ENCODE measurements at regions not wholly inside any gene's neighbourhood (a gene's known extent, or its start where the extent isn't known, plus 50 kb on each side); places are given as distances from the start of the nearest gene placed in this dataset.

DNA sequence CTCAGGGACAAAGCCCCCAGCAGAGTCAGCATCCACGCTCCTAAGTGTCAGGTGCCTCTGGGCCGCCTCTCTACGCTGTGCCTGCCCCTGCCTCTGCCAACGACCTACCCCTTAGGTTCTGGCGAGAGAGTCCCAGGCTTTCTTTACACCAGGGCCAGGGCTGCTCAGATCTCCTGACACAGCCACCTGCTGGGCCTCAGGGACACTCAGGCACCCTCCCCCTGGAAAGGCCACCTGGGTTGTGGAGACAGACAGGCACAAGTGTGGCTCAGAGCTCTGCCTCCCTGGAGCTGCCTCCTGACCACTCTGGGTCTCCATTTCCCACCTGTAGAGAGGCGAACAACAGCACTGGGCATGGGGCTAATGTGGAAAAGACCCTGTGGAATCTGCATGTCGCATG lies 90.0 kb upstream of the ADRA2C start:
- Histone ChIP-seq H3K4me2 (no peak overlapping the region), H3K27ac (ENCODE audit: low read depth in 2 of 2, low read length in 1 of 2) (no peak overlapping the region), H3F3A (replicated peaks; ENCODE audit: insufficient read depth) (no peaks in the 10 kb centered on the region), H2AFZ (ENCODE audit: low read depth) (no peak overlapping the region), H3K79me2 (ENCODE audit: insufficient read depth) (no peaks in the 10 kb centered on the region), H3K9me2 (no peaks in the 10 kb centered on the region), H3K9ac (no peak overlapping the region), H3K27me3 (ENCODE audit: insufficient read depth) (no peaks in the 10 kb centered on the region), H3K4me3 (ENCODE audit: low read depth in 2 of 2, low read length in 1 of 2) (no peak overlapping the region), H3K36me3 (replicated peaks in 1 of 2; ENCODE audit: control insufficient read depth in 1 of 2, insufficient read depth in 2 of 2, low read length in 1 of 2) (no peaks in the 10 kb centered on the region), H3K4me1 (ENCODE audit: control insufficient read depth in 1 of 2, insufficient read depth in 2 of 2, low read depth in 1 of 2, low read length in 1 of 2) (peaks cover 0 to 4% of the 10 kb centered on the region in 2 experiments; a peak in 1 of 4 replicates), H3K9me3 (no peaks in the 10 kb centered on the region), H4K20me1 (ENCODE audit: insufficient read depth) (no peaks in the 10 kb centered on the region)
- DNase-seq, result no peak
- no peak for TF ChIP-seq NRF1 (IDR thresholded peaks at IDR 0.05; ENCODE audit: low read depth, low read length)
- TF ChIP-seq JUND (IDR thresholded peaks at IDR 0.05), result no peak
- TF ChIP-seq ZBTB33 (IDR thresholded peaks at IDR 0.05; ENCODE audit: borderline replicate concordance, low read depth), result no peak
- TF ChIP-seq, protein P1, sequence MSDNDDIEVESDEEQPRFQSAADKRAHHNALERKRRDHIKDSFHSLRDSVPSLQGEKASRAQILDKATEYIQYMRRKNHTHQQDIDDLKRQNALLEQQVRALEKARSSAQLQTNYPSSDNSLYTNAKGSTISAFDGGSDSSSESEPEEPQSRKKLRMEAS (IDR thresholded peaks at IDR 0.05; ENCODE audit: low read depth), result no peak
- no peak for TF ChIP-seq TAF1 (IDR thresholded peaks at IDR 0.05; ENCODE audit: borderline replicate concordance, low read depth, low read length)
- TF ChIP-seq FOXM1 (IDR thresholded peaks at IDR 0.05; ENCODE audit: low read depth), result no peak
- TF ChIP-seq SIN3A (IDR thresholded peaks at IDR 0.05; ENCODE audit: borderline replicate concordance, low read depth, low read length), result no peak
- TF ChIP-seq REST (IDR thresholded peaks at IDR 0.05; ENCODE audit: low read depth, low read length), result no peak
- TF ChIP-seq GATA2 (CRISPR knock-in tag; IDR thresholded peaks at IDR 0.05), result no peak
- no peak for TF ChIP-seq ELF1 (IDR thresholded peaks at IDR 0.05)
- TF ChIP-seq MXI1 (IDR thresholded peaks at IDR 0.05; ENCODE audit: low read depth, low read length), result no peak
- TF ChIP-seq YY1 (IDR thresholded peaks at IDR 0.05; ENCODE audit: low read depth), result no peak
- TF ChIP-seq MEF2A (IDR thresholded peaks at IDR 0.05; ENCODE audit: borderline replicate concordance, low read depth), result no peak
- TF ChIP-seq, protein P2, sequence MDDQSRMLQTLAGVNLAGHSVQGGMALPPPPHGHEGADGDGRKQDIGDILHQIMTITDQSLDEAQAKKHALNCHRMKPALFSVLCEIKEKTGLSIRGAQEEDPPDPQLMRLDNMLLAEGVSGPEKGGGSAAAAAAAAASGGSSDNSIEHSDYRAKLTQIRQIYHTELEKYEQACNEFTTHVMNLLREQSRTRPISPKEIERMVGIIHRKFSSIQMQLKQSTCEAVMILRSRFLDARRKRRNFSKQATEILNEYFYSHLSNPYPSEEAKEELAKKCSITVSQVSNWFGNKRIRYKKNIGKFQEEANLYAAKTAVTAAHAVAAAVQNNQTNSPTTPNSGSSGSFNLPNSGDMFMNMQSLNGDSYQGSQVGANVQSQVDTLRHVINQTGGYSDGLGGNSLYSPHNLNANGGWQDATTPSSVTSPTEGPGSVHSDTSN (IDR thresholded peaks at IDR 0.05), result no peak
- CTCF ChIA-PET, result interaction anchor here (1.4 kb wide), 1 partner anchor 9 kb away, joined by 5 read pairs; no protein-coding TSS in a partner anchor
- 22% methylated on average over 4 of the region's 7 CpGs for WGBS (ENCODE audit: low lambda C conversion rate)
- POLR2A ChIA-PET, result no interaction called here
